C4-2B (cell line): ENCODE measurements at regions not wholly inside any gene's neighbourhood (a gene's known extent, or its start where the extent isn't known, plus 50 kb on each side); places are given as distances from the start of the nearest gene placed in this dataset.

Experiments used
- H3K27ac ChIP-seq: fragments of 450-650 bp; 2 replicates; pipeline ENCODE4 v1.5.1; 2017
- CTCF ChIP-seq: fragments of 450-650 bp; conservative IDR thresholded peaks from 2 replicates; pipeline ENCODE4 v1.5.1; 2017; ENCODE audit warnings: mild to moderate bottlenecking
- ZFX ChIP-seq: fragments of 450-650 bp; IDR thresholded peaks from 2 replicates; pipeline ENCODE4 v1.6.1; 2017

- no peak overlapping the region for H3K27ac ChIP-seq
- TF ChIP-seq CTCF (no peak), ZFX (no peak)
Measured at GRCh38 chr20:59441860-59442810, 141.7 kb downstream of the EDN3 start.

GRCh38 chr20:59443550-59443949, 143.1 kb downstream of the EDN3 start:
- no peak overlapping the region for H3K27ac ChIP-seq
- TF ChIP-seq CTCF, result no peak
- TF ChIP-seq ZFX, result no peak

GRCh38 chr20:59446376-59446775, 146.0 kb downstream of the EDN3 start:
- TF ChIP-seq CTCF (no peak), ZFX (no peak)
- no peak overlapping the region for H3K27ac ChIP-seq

- TF ChIP-seq ZFX, result no peak
- TF ChIP-seq CTCF, result no peak
- H3K27ac ChIP-seq, result no peak overlapping the region
Measured at GRCh38 chr20:59448196-59448595, 147.8 kb downstream of the EDN3 start.

- no peak overlapping the region for H3K27ac ChIP-seq
- TF ChIP-seq CTCF (no peak), ZFX (no peak)
Measured at GRCh38 chr20:59448851-59449444, 148.5 kb downstream of the EDN3 start.

- H3K27ac ChIP-seq, result no peak overlapping the region
- TF ChIP-seq ZFX (no peak), CTCF (no peak)
Measured at GRCh38 chr20:59451066-59451630, 150.7 kb downstream of the EDN3 start.

GRCh38 chr20:59451641-59452040, 151.2 kb downstream of the EDN3 start:
- no peak for TF ChIP-seq ZFX
- TF ChIP-seq CTCF, result no peak
- no peak overlapping the region for H3K27ac ChIP-seq
